ENCODE measurements at regions not wholly inside any gene's neighbourhood (a gene's known extent, or its start where the extent isn't known, plus 50 kb on each side); places are given as distances from the start of the nearest gene placed in this dataset.
"Not testable (repeated sequence)": the region's sequence is repeated elsewhere in the genome, so short reads cannot be mapped to it uniquely, and the experiment has no call there.

DNA sequence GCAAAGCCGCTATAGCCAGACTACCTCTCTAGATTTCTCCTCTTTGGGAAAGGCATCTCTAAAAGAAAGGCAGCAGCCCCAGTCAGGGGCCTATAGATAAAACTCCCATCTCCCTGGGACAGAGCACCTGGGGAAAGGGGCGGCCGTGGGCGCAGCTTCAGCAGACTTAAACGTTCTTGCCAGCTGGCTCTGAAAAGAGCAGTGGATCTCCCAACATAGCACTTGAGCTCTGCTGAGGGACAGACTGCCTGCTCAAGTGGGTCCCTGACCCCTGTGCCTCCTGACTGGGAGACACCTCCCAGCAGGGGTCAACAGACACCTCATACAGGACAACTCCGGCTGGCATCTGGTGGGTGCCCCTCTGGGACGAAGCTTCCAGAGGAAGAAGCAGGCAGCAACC, 276.5 kb downstream of the CD109 start:
- TF ChIP-seq, protein P1, sequence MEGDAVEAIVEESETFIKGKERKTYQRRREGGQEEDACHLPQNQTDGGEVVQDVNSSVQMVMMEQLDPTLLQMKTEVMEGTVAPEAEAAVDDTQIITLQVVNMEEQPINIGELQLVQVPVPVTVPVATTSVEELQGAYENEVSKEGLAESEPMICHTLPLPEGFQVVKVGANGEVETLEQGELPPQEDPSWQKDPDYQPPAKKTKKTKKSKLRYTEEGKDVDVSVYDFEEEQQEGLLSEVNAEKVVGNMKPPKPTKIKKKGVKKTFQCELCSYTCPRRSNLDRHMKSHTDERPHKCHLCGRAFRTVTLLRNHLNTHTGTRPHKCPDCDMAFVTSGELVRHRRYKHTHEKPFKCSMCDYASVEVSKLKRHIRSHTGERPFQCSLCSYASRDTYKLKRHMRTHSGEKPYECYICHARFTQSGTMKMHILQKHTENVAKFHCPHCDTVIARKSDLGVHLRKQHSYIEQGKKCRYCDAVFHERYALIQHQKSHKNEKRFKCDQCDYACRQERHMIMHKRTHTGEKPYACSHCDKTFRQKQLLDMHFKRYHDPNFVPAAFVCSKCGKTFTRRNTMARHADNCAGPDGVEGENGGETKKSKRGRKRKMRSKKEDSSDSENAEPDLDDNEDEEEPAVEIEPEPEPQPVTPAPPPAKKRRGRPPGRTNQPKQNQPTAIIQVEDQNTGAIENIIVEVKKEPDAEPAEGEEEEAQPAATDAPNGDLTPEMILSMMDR (IDR thresholded peaks at IDR 0.05): not testable (repeated sequence)
- TF ChIP-seq POLR2A (IDR thresholded peaks at IDR 0.05); EP300 (IDR thresholded peaks at IDR 0.05; ENCODE audit: low read depth); POLR2AphosphoS5 (IDR thresholded peaks at IDR 0.05): not testable (repeated sequence)

All from transverse colon (tissue), 4 donors.